Subcutaneous abdominal adipose tissue (tissue), 5 donors: ENCODE measurements at regions not wholly inside any gene's neighbourhood (a gene's known extent, or its start where the extent isn't known, plus 50 kb on each side); places are given as distances from the start of the nearest gene placed in this dataset.

Experiments used
- H3K27ac ChIP-seq: one replicate; pipeline ENCODE4 v1.7.0; 2013; ENCODE audit warnings: low read depth, mild to moderate bottlenecking, inconsistent platforms, low read length, moderate library complexity
- H3K27me3 ChIP-seq, 5 donors: one replicate each; pipeline ENCODE4 v1.7.0; 2013; ENCODE audit warnings: low read length in 5 of 5, inconsistent platforms in 1 of 5; ENCODE audit not compliant: control insufficient read depth in 5 of 5, insufficient read depth in 4 of 5
- H3K36me3 ChIP-seq, 5 donors: one replicate each; pipeline ENCODE4 v1.7.0; 2013; ENCODE audit warnings: low read length in 5 of 5; ENCODE audit not compliant: control insufficient read depth in 5 of 5, insufficient read depth in 5 of 5
- H3K4me1 ChIP-seq, 5 donors: one replicate each; pipeline ENCODE4 v1.7.0; 2013; ENCODE audit warnings: low read length in 5 of 5, mild to moderate bottlenecking in 3 of 5, moderate library complexity in 1 of 5; ENCODE audit not compliant: control insufficient read depth in 5 of 5, insufficient read depth in 5 of 5
- H3K4me3 ChIP-seq, 5 donors: one replicate each; pipeline ENCODE4 v1.7.0; 2013; ENCODE audit warnings: low read length in 5 of 5, low read depth in 1 of 5
- H3K9ac ChIP-seq, 5 donors: one replicate each; pipeline ENCODE4 v1.7.0; 2013; ENCODE audit warnings: low read length in 5 of 5, mild to moderate bottlenecking in 4 of 5, moderate library complexity in 3 of 5
- H3K9me3 ChIP-seq, 5 donors: one replicate each; pipeline ENCODE4 v1.7.0; 2013; ENCODE audit warnings: low read length in 5 of 5; ENCODE audit not compliant: control insufficient read depth in 5 of 5
- donor health status: healthy.
- donor health status: healthy.
- donor health status: healthy.
- donor health status: healthy.
- donor health status: healthy.

DNA sequence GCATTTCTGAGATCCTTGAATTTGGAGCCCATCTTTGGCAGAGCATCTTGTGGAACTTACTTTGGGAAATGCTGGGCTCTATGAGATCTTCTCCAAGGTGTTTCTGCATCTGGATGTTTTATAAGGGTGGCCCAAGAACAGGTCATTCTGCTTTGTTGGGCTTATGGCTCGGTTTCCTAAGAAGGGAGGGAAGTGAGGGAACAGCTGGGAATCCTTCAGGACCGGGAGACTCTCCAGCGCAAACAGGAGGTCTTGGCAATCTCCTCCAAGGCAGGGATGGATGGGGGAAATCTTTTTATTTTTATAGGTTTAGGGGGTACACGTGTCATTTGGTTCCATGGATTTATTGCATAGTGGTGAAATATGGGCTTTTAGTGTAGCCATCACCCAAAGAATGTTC lies 54.7 kb downstream of the IRX3 start:
- Histone ChIP-seq H3K9me3 (peaks cover 0 to 7% (median 4%) of the 10 kb centered on the region in 5 donors), H3K27ac (no peak overlapping the region), H3K9ac (no peak overlapping the region), H3K4me3 (no peak overlapping the region), H3K4me1 (peaks cover 0 to 2% (median 0%) of the 10 kb centered on the region in 5 donors), H3K36me3 (no peaks in the 10 kb centered on the region), H3K27me3 (peaks cover 0 to 4% (median 3%) of the 10 kb centered on the region in 5 donors)

DNA sequence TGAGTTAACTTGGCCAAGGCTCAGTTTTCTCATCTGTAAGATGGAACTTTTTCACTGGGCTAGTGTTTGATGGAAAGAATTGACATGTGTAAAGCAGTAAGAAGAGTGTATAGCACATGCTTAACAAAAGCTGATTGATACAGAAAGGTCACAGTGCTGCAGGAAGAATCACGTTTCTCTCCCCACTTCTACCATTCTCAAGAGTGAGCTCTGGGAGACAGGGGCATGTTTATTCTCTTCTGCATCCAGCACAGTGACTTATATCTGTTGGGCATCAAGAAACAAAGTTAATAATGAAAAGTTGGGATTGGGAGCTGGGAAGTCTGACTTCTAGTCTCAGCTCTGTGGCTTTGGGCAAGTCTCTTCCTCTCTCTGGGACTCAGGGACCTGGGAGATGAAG lies 55.3 kb downstream of the IRX3 start:
- H3K4me3 ChIP-seq, result no peak overlapping the region
- H3K27ac ChIP-seq, result no peak overlapping the region
- peaks cover 0 to 4% (median 3%) of the 10 kb centered on the region in 5 donors for H3K27me3 ChIP-seq

DNA sequence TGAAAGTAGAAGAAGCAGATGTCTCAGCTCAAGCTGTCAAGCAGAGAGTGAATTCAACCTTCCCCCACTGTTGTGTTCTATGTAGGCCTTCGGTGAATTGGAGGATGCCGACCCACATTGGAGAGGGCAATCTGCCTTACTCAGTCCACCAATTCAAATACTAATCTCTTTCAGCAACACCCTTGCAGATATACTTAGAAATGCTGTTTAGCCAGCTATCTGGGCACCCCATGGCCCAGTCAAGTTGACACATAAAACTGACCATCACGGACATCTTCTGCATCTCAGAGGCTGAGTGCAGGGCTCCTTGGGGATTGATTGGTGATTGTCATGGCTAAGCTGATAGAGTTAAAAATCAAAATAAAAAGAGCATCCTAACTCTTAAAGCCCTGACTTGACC lies 58.3 kb downstream of the IRX3 start:
- H3K4me1 ChIP-seq, result peaks cover 0 to 3% (median 0%) of the 10 kb centered on the region in 5 donors
- peaks cover 0 to 4% (median 3%) of the 10 kb centered on the region in 5 donors for H3K27me3 ChIP-seq
- peaks cover 0 to 7% (median 4%) of the 10 kb centered on the region in 5 donors for H3K9me3 ChIP-seq
- H3K9ac ChIP-seq, result no peak overlapping the region
- H3K36me3 ChIP-seq, result no peaks in the 10 kb centered on the region
- no peak overlapping the region for H3K27ac ChIP-seq
- no peak overlapping the region for H3K4me3 ChIP-seq

More for the DNA sequence above, 55.3 kb downstream of the IRX3 start:
- Histone ChIP-seq H3K9me3 (peaks cover 0 to 7% (median 4%) of the 10 kb centered on the region in 5 donors), H3K36me3 (no peaks in the 10 kb centered on the region), H3K9ac (no peak overlapping the region), H3K4me1 (peaks cover 0 to 3% (median 0%) of the 10 kb centered on the region in 5 donors)

DNA sequence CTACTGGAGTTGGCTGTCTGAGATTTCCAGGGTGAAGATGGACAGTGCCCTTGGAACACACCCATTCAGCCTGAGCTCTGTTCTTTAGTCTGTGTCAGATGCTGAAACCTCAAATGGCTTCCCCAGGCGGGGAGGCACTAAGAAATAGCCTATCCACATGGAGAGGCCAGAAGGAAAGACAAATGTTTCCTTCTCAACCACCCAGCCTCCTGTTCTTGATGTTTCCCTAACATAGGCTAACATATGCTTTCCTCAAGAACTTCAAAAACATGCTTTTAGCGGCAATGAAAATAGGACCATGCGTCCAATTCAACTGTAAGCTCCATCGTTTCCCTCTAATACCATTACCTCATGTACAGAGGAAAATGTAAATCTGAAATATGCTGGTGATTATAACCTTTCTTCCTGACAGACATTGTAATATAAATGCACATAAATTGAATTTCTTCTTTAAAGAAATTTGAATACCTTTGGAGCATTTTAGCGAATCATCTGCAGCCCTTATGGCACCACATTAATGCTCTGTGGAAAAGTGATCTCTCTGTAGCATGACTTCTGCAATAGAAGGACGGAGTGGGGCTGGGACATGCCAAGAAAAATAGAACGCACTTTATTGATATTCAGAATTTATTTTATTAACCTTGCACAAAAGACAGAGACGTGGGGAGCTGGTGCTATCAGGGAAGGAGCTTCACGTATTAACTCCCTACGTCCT lies 60.1 kb downstream of the IRX3 start:
- H3K4me3 ChIP-seq, result no peak overlapping the region
- H3K9ac ChIP-seq, result no peak overlapping the region
- H3K27ac ChIP-seq, result no peak overlapping the region
- no peaks in the 10 kb centered on the region for H3K36me3 ChIP-seq
- peaks cover 0 to 7% (median 4%) of the 10 kb centered on the region in 5 donors for H3K9me3 ChIP-seq
- peaks cover 0 to 3% (median 0%) of the 10 kb centered on the region in 5 donors for H3K4me1 ChIP-seq
- H3K27me3 ChIP-seq, result no peaks in the 10 kb centered on the region

DNA sequence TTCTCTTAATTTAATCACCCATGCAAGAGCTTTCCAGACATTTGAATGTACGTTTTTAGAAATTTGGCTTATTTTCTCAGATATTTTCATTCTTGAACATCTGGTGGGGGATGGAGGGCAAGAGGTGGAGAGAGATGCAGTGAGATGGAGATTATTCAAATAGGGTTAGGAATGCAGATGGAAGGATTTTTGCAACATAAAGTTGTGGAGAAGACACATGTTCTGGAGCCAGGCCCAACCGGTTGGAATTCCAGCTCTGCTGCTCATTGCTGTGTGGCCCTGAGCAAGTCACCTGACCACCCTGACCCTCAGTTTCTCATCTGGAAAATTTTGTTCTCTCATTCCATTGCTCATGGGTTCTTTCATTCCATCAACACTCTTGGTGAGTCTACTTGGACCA lies 66.9 kb downstream of the IRX3 start:
- Histone ChIP-seq H3K9ac (no peak overlapping the region), H3K4me3 (no peak overlapping the region), H3K27ac (no peak overlapping the region), H3K36me3 (no peaks in the 10 kb centered on the region), H3K4me1 (peaks cover 0 to 14% (median 10%) of the 10 kb centered on the region in 5 donors), H3K27me3 (no peaks in the 10 kb centered on the region), H3K9me3 (no peaks in the 10 kb centered on the region)

DNA sequence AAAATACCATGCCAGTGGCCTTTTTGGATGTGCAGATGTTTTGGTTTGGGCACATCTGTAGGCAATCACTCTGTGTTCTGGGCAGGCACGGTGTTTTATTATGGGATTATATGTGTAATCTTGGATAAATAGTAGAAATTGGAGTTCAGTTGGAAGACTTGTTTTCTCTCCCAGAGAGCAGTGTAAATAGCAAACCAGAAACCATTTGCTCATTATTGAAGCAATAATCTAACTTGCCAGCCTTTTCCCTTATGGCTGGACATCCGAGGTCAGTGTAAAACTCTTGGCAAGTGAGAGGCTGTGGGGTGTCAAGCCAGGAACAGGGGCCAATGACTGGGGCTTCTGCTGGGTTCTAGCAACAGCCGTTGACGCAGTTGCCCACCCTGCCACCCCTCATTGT lies 69.9 kb downstream of the IRX3 start:
- peaks cover 0 to 4% (median 0%) of the 10 kb centered on the region in 5 donors for H3K27me3 ChIP-seq
- H3K9ac ChIP-seq, result no peak overlapping the region
- H3K36me3 ChIP-seq, result no peaks in the 10 kb centered on the region
- H3K9me3 ChIP-seq, result no peaks in the 10 kb centered on the region
- peaks cover 0 to 14% (median 10%) of the 10 kb centered on the region in 5 donors for H3K4me1 ChIP-seq
- no peak overlapping the region for H3K4me3 ChIP-seq
- H3K27ac ChIP-seq, result no peak overlapping the region

DNA sequence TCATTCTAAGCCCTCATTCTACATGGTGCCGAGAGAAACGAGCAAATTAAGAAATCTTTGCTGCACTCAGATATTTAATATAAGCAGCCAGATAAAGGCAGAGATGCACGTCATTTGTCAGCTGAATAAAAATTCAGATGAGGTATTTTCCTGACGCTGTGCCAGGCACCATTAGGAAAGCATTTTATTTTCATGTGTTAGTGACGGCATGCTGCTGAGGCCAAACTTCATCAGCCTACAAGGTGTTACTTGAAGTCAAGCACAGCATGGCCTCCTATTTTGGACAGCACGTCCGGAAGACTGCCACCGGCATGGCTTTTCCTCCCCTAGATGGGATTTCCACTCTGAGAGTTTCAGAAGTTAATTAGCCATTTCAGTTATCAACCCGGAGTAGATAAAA lies 70.3 kb downstream of the IRX3 start:
- no peak overlapping the region for H3K9ac ChIP-seq
- H3K27me3 ChIP-seq, result peaks cover 0 to 4% (median 0%) of the 10 kb centered on the region in 5 donors
- no peaks in the 10 kb centered on the region for H3K36me3 ChIP-seq
- no peaks in the 10 kb centered on the region for H3K9me3 ChIP-seq
- H3K27ac ChIP-seq, result no peak overlapping the region
- H3K4me1 ChIP-seq, result peaks cover 0 to 16% (median 10%) of the 10 kb centered on the region in 5 donors
- no peak overlapping the region for H3K4me3 ChIP-seq

DNA sequence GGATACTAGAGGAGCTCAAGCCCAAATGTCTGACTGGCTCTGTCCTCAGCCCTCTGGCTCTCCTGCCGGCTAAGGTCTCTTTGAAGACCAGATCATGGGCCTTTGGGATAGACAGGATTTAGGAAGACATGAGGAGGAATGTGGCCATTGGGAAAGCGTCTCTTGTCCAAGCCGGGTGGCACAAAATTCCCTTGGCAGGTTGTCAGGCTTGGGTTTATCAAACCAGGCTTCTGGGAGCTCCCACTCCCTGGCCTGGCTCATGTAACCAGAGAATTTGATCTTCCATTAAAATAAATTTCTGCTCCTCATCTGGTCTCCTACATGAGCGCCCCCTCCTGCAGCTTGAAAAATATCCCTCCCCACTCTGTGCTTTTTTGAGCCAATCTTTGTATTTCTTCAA lies 71.1 kb downstream of the IRX3 start:
- H3K9ac ChIP-seq, result no peak overlapping the region
- H3K4me1 ChIP-seq, result peaks cover 2 to 24% (median 15%) of the 10 kb centered on the region in 5 donors
- no peaks in the 10 kb centered on the region for H3K36me3 ChIP-seq
- H3K27ac ChIP-seq, result no peak overlapping the region
- no peaks in the 10 kb centered on the region for H3K9me3 ChIP-seq
- H3K4me3 ChIP-seq, result no peak overlapping the region
- peaks cover 0 to 4% (median 0%) of the 10 kb centered on the region in 5 donors for H3K27me3 ChIP-seq

DNA sequence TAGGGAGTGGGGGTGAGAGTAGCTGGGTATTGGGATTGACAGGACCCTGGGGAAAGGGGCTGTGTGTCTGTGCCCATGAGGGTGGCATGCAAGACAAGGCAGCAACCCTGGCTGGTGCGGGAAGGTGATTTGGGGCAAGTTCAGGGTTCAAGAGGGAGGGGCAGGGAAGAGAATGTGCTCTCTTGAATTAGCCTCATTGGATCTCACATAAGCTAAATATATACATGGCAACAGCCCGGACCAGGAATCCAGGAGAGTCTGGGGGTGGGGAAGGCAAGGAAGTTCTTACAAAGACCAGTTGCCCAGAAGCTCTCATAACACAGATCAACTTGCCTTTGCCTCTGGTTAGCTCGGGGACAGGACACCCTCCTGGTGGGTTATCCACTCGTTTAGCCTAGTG lies 73.3 kb downstream of the IRX3 start:
- Histone ChIP-seq H3K36me3 (no peaks in the 10 kb centered on the region), H3K9ac (no peak overlapping the region), H3K27ac (no peak overlapping the region), H3K4me3 (no peak overlapping the region), H3K9me3 (no peaks in the 10 kb centered on the region), H3K27me3 (peaks cover 0 to 4% (median 3%) of the 10 kb centered on the region in 5 donors), H3K4me1 (peaks cover 2 to 31% (median 20%) of the 10 kb centered on the region in 5 donors)

DNA sequence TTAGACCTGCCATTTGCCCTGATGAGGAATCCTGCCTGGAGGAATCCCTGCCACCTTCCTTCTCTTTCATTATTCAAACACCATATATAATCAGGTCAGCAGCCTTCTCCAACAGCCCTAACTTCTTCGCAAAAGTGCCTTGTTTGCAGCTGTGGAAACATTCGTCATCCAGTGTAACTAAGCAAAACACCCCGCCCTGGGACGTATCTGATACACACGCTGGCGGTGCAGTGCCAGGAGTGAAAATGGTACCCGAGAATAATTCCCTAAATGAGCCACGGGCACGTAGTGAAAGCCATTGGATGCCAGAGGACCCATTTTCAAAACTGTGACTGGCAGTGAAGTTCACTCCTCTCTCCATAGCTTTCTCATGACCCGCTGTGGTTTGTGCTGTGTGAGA lies 73.7 kb downstream of the IRX3 start:
- Histone ChIP-seq H3K9me3 (no peaks in the 10 kb centered on the region), H3K4me1 (peaks cover 2 to 35% (median 22%) of the 10 kb centered on the region in 5 donors), H3K27ac (no peak overlapping the region), H3K9ac (no peak overlapping the region), H3K27me3 (peaks cover 0 to 4% (median 3%) of the 10 kb centered on the region in 5 donors), H3K36me3 (no peaks in the 10 kb centered on the region), H3K4me3 (no peak overlapping the region)
